Endothelial cell (in vitro differentiated cells): ENCODE measurements at regions not wholly inside any gene's neighbourhood (a gene's known extent, or its start where the extent isn't known, plus 50 kb on each side); places are given as distances from the start of the nearest gene placed in this dataset.

Experiments used
- DNase-seq: peaks from one replicate; pipeline ENCODE4 v3.0.0; 2021; ENCODE audit warnings: low spot score
- H3K27ac Mint-ChIP-seq: one replicate; pipeline ENCODE4 v1.8.0; 2021; ENCODE audit warnings: mixed read lengths, inconsistent platforms; ENCODE audit not compliant: unreplicated experiment
- H3K27me3 Mint-ChIP-seq: one replicate; pipeline ENCODE4 v1.8.0; 2021; ENCODE audit warnings: mild to moderate bottlenecking, moderate library complexity, mixed read lengths, inconsistent platforms; ENCODE audit not compliant: unreplicated experiment
- H3K36me3 Mint-ChIP-seq: one replicate; pipeline ENCODE4 v1.8.0; 2021; ENCODE audit warnings: mild to moderate bottlenecking, low read depth, mixed read lengths, inconsistent platforms; ENCODE audit not compliant: unreplicated experiment
- H3K4me1 Mint-ChIP-seq: one replicate; pipeline ENCODE4 v1.8.0; 2021; ENCODE audit warnings: mild to moderate bottlenecking, mixed read lengths, inconsistent platforms; ENCODE audit not compliant: unreplicated experiment
- H3K4me3 Mint-ChIP-seq: one replicate; pipeline ENCODE4 v1.8.0; 2021; ENCODE audit warnings: mild to moderate bottlenecking, mixed read lengths, inconsistent platforms; ENCODE audit not compliant: unreplicated experiment
- H3K9me3 Mint-ChIP-seq: one replicate; pipeline ENCODE4 v1.8.0; 2021; ENCODE audit warnings: mixed read lengths, inconsistent platforms; ENCODE audit not compliant: unreplicated experiment
- TF ChIP-seq, protein P1 (sequence below): fragments of 200-600 bp; sonication (generic); IDR thresholded peaks from one replicate; pipeline ENCODE4 v1.5.0; 2021; ENCODE audit warnings: antibody characterized with exemption; ENCODE audit not compliant: unreplicated experiment

DNA sequence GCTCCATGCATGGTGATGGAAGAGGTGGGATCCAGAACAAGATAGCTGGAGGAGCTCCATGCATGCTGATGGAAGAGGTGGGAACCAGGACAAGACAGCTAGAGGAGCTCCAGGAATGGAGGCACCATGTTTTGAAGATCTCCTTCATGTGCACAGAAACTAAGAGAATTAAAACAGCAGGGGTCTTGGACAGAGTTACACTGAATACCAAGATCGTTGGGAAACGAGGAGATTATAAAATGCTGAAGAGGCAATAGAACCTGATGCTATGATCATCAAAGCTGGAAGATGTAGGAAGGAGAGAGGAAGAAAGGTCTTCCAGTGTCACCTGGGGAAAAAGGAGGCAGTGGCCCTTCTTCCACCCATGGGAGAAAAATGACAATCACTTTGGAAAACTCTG is 193.6 kb upstream of the PFKP start:
- Mint-ChIP-seq H3K36me3 (no peaks in the 10 kb centered on the region), H3K27ac (no peak overlapping the region)
- TF ChIP-seq, protein P1, sequence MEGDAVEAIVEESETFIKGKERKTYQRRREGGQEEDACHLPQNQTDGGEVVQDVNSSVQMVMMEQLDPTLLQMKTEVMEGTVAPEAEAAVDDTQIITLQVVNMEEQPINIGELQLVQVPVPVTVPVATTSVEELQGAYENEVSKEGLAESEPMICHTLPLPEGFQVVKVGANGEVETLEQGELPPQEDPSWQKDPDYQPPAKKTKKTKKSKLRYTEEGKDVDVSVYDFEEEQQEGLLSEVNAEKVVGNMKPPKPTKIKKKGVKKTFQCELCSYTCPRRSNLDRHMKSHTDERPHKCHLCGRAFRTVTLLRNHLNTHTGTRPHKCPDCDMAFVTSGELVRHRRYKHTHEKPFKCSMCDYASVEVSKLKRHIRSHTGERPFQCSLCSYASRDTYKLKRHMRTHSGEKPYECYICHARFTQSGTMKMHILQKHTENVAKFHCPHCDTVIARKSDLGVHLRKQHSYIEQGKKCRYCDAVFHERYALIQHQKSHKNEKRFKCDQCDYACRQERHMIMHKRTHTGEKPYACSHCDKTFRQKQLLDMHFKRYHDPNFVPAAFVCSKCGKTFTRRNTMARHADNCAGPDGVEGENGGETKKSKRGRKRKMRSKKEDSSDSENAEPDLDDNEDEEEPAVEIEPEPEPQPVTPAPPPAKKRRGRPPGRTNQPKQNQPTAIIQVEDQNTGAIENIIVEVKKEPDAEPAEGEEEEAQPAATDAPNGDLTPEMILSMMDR = no peak

DNA sequence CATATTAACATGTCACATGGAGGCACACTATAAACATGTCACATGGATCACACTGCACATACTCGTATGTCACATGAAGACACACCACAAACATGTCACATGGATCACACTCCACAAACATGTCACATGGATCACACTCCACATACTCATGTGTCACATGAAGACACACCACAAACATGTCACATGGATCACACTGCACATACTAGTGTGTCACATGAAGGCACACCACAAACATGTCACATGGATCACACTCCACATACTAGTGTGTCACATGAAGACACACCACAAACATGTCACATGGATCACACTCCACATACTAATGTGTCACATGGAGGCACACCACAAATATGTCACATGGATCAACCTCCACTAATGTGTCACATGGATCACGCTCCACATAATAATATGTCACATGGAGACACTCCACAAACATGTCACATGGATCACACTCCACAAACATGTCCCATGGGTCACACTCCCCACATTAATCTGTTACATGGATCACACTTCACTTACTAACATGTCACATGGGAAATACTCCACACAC is 195.6 kb upstream of the PFKP start:
- H3K27ac Mint-ChIP-seq = no peak overlapping the region
- no peaks in the 10 kb centered on the region for H3K27me3 Mint-ChIP-seq
- no peak overlapping the region for H3K4me3 Mint-ChIP-seq
- H3K9me3 Mint-ChIP-seq = no peaks in the 10 kb centered on the region
- TF ChIP-seq, protein P1 = no peak
- H3K36me3 Mint-ChIP-seq = no peaks in the 10 kb centered on the region
- DNase-seq = no peak
- no peaks in the 10 kb centered on the region for H3K4me1 Mint-ChIP-seq

More for the DNA sequence above, 193.6 kb upstream of the PFKP start:
- no peaks in the 10 kb centered on the region for H3K9me3 Mint-ChIP-seq
- no peak for DNase-seq
- H3K4me3 Mint-ChIP-seq = no peak overlapping the region
- no peaks in the 10 kb centered on the region for H3K27me3 Mint-ChIP-seq
- H3K4me1 Mint-ChIP-seq = no peaks in the 10 kb centered on the region

DNA sequence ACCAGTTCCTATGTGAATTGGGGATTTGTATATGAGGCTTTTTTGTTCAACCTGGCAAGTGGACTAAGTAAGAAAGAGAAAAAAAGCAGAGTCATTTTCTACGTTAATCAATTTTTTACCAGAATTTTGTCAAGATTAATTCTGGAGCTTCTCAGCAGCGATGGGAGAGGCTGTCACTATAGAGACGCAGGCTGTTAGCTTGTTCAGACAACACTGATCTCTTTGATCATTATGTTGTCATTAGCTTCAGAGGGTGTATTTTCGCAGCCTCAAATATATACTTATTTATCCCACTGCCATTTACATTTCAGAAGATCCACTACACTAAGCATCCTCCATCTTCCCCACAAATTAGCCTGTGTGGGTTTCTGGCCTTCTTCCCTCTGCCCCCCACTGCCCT is 196.7 kb upstream of the PFKP start:
- H3K27me3 Mint-ChIP-seq = no peaks in the 10 kb centered on the region
- no peaks in the 10 kb centered on the region for H3K4me1 Mint-ChIP-seq
- no peak overlapping the region for H3K27ac Mint-ChIP-seq
- TF ChIP-seq, protein P1 = no peak
- no peak for DNase-seq
- H3K36me3 Mint-ChIP-seq = no peaks in the 10 kb centered on the region
- no peak overlapping the region for H3K4me3 Mint-ChIP-seq
- no peaks in the 10 kb centered on the region for H3K9me3 Mint-ChIP-seq

DNA sequence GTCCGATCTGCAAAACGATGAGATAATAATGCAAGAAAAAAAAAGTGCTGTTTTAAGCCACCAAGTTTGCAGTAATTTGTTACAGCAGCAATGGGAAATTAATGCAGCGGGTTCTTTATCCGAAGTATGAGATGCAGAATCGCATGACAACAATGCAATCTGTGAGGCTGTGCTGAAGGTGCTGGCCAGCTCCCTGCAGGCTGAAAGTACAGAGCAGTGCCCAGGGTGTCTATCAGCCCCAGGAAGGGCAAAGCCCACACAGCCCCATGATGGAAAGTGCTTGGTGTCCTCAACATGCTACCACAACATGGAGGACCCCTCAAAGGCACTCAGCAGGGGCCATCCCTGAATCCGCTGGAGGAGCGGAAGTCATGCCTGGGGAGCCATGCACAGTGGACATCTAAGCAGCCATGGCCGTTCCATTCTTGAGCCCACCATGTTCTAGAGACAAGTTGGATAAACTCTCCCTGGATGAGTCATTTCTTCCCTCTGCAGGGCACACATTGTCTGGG is 199.5 kb upstream of the PFKP start:
- Mint-ChIP-seq H3K4me1 (no peaks in the 10 kb centered on the region), H3K27me3 (no peaks in the 10 kb centered on the region), H3K27ac (no peak overlapping the region), H3K9me3 (no peaks in the 10 kb centered on the region), H3K36me3 (no peaks in the 10 kb centered on the region), H3K4me3 (no peak overlapping the region)
- TF ChIP-seq, protein P1 = no peak
- no peak for DNase-seq

DNA sequence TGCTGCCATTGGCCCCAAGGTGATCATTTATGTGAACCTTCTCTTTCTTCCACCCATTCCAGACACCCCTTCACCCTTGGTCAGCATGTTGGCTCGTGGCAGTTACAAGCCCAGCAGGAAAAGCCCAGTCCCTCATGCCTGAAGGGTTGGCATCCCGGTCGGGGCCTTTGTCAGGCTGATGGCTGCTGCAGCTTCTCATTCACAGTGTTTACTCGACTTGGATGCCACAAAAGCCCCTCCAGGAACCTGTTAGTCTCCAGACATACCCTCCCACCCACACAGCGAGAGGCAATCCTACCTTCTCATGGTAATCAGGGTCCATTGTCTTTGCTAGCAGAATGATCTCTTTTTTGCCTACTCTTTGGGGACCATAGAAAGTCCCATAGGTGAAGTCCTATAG is 200.8 kb upstream of the PFKP start:
- Mint-ChIP-seq H3K4me3 (no peak overlapping the region), H3K9me3 (no peaks in the 10 kb centered on the region), H3K4me1 (no peaks in the 10 kb centered on the region), H3K27ac (no peak overlapping the region), H3K27me3 (no peaks in the 10 kb centered on the region), H3K36me3 (no peaks in the 10 kb centered on the region)
- DNase-seq = no peak
- TF ChIP-seq, protein P1 = no peak
